ENCODE measurements at regions not wholly inside any gene's neighbourhood (a gene's known extent, or its start where the extent isn't known, plus 50 kb on each side); places are given as distances from the start of the nearest gene placed in this dataset.
"Not testable (repeated sequence)": the region's sequence is repeated elsewhere in the genome, so short reads cannot be mapped to it uniquely, and the experiment has no call there.

GRCh38 chr6:3617681-3618311 lies 133.7 kb downstream of the PXDC1 start:
- peak; percentile 74 for DNase-seq

DNA sequence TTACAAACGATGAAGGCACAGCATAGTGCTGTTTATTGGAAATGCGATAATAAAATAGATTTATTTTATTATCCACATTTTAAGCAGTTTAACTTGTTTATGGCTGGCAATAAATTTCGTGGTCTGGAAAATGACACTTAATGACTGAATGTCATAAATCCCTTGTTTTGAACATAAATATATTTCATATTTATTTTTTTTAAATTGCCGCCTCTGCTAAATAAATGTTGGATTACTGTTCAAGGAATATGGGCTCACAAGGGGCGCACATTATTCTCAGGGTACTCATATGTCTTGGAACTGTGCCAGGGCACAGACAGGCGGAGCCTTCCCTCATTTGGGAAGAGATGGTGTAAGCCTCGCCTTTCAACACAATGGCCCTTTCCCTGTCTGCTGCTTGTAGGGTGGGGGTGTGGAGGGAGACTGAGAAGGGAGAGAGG lies 134.3 kb downstream of the PXDC1 start:
- DNase-seq, result no peak

DNA sequence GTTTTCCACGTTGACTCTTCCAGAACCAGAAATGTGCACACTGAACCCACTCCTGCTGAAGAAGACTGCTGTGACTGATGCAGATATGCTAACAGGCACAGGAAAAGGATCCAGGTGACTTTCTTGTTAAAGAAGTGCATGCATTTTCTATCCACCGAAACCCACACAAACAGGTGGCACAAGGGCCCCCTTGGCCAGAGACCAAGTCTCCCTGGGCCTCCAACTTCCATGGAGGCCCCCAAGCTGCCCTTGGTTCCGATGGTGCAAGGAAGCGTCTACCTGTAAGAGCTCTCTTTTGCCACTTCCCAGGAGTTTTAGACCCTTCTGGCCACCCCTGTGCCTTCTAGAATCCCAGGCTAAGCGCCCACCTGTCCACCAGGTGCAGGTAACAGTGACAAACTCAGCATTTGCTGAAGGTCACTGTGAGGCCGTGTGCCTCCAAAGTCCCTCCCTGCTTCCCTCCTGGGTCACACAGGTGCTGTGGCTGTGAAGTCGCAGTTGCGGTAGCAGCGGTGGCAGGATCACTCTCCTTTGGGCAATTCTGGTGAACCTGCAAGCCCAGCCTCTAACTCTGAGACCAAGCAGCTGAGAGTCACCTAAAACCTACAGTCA lies 134.8 kb downstream of the PXDC1 start:
- DNase-seq, result peak; percentile 36

- no peak for DNase-seq
Observed at GRCh38 chr6:3615391-3616380, 135.8 kb downstream of the PXDC1 start.

DNA sequence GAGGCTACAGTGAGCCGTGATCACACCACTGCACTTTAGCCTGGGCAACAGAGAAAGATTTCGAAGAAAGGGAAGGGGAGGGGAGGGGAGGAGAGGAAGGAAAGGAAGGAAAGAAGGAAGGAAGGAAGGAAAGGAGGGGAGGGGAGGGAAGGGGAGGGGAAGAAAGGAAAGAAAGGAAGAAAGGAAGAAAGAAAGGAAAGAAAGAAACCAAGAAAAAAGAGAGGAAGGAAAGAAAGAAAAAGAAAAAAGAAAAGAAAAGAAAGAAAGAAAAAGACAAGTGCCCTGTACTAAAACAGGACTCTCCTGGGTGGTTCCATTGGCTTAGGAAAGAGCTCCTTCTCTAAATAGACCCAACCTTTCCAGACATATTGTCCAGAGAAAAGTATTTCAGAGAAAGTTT lies 136.6 kb downstream of the PXDC1 start:
- no peak for DNase-seq

DNA sequence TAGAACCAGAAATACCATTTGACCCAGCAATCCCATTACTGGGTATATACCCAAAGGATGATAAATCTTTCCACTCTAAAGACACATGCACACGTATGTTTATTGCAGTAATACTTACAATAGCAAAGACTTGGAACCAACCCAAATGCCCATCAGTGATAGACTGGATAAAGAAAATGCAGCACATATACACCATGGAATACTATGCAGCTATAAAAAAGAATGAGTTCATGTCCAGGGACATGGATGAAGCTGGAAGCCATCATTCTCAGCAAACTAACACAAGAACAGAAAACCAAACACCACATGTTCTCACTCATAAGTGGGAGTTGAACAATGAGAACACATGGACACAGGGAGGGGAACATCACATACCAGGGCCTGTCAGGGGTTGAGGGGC lies 137.9 kb downstream of the PXDC1 start:
- DNase-seq, result not testable (repeated sequence)

- DNase-seq, result peak; percentile 84
Observed at GRCh38 chr6:3612341-3613041, 139.0 kb downstream of the PXDC1 start.

DNA sequence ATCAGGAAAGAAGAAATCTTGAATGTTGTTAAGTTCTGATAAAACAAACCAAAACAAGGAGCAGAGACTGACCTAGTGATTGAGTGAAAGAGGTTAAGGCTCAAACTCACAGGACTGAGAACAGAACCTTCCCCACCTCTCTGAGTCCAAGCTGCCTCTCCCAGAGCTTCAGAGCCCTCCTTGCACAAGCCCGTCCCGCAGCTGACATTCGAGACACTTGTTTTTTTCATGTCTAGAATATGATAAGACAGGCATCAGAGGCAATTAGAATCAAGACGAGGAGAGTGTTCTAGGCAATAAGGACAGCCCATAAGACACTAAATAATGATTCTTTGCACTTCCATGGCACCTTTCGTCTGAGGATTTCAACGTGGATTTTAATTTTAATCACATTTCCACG lies 140.6 kb downstream of the PXDC1 start:
- DNase-seq, result no peak

DNA sequence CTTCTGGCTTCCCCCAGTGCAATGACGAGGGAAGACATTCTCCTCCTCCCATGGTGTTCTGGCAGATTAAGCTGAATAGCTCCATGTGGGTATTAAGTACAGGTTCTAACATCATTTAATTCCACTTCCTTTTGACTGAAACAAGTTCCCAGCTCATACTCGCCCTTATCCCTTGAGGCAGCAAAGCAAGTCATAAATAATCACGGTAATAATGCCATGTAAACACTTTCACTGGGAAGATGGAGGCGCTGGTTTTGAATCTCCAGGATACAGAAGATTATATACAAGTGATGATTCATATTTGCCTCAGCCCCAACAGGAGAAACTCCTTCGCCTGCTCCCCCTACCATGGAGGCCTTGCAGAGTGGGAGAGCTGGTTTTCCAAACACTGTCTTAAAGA lies 141.3 kb downstream of the PXDC1 start:
- DNase-seq, result peak; percentile 41

- no peak for DNase-seq
Observed at GRCh38 chr6:3609388-3609787, 142.1 kb downstream of the PXDC1 start.

GRCh38 chr6:3608159-3608558 lies 143.4 kb downstream of the PXDC1 start:
- DNase-seq, result no peak

DNA sequence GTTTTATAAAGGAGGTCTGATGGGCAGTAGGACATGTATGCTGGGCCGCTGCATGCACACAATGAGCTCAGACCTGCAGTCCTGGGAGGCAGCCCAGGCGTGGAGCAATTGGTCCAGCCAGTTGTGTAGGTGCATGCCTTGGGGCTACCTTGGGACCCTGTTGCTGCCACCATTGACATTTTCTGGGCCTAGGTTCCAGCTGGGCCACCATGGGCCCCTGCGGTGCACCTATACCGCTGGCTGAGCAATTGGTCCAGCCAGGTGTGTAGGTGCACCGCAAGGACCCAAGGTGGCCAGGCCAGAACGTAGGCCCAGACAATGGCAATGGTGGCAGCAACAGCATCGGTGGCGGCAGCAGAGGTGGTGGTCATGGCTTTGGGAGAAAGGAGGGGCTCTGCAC lies 143.9 kb downstream of the PXDC1 start:
- DNase-seq, result no peak

- DNase-seq, result no peak
Observed at GRCh38 chr6:3607171-3607570, 144.3 kb downstream of the PXDC1 start.

GRCh38 chr6:3603340-3604130 lies 146.7 kb upstream of the SLC22A23 start:
- peak; percentile 28 for DNase-seq

DNA sequence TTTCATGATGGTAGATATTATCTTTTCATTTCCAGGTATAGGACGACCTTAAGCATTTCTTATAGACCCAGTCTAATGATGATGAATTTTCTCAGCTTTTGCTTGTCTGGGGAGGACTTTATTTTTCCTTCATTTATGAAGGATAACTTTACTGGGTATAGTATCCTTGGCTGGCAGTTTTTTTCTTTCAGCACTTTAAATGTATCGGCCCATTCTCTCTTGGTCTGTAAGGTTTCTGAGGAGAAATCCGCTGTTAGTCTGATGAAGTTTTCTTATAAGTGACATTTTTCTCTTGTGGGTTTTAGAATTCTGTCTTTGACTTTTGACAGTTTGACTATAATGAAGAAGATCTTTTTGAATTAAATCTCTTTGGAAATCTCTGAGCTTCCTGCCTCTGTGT lies 144.7 kb upstream of the SLC22A23 start:
- no peak for DNase-seq

GRCh38 chr6:3597500-3598064 lies 140.7 kb upstream of the SLC22A23 start:
- no peak for DNase-seq

DNA sequence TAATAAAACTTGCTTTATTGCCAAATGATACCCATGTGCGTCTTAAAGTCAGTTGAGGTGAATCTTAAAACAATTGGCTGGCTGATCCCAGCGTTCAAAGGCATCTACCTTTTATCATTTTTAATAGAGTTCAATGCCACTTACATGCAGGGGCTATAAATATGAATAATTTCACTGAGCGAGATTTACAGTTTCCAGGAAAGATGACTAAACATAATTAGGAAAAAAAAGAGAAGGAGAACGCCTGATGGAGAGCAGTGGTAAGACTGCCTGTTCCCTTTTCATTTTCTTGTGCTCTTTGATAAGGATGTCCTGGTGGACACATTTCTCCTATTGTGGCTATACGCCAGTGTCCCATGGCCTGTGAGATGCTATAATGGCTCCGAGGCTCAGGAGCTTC lies 139.9 kb upstream of the SLC22A23 start:
- DNase-seq, result no peak

DNA sequence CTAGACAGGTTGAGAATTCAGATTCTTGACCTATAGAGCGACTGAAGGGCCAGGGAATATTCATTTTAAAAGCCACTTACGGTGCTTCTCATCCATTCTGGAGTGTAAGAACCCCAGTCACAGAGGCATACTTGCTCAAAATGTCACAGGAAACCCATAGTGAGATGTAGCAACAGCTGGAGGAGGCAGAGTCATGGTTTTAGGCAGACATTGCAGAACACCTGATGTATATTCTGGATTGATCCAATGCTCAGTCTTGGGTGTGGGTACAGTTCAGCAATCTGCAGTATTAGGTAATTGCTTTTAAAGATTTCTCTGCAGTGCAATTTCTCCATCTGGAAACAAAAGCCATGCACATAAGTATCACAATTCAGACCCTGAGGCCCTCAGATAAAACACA lies 137.4 kb upstream of the SLC22A23 start:
- no peak for DNase-seq

- no peak for DNase-seq
Observed at GRCh38 chr6:3593161-3593560, 136.3 kb upstream of the SLC22A23 start.

DNA sequence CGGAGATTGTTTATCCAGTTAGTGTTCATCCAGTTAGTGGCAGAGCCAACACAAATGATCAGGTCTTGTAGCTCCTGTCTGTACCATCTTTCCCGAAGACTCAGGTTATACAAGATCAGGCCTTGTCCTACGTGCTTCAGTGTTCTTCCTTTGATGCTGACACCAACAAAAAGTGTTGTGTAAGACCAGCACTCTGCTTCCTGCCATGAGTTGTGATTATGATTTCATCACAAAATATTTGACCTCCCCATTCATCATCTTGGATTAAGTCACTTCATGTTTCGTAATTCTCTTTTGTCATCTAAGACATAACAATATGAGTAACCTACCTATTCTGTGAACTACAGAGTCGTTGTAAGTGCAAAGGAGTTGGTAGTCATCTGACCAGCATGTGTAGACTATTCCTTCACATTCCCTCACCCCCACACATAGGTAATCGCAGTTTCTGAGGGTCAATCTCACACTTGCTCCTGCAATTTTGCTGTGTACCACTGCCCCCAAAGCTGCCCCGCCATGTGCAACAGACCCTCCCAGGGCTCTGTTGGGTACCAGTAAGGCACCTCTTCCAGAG lies 135.6 kb upstream of the SLC22A23 start:
- no peak for DNase-seq

DNA sequence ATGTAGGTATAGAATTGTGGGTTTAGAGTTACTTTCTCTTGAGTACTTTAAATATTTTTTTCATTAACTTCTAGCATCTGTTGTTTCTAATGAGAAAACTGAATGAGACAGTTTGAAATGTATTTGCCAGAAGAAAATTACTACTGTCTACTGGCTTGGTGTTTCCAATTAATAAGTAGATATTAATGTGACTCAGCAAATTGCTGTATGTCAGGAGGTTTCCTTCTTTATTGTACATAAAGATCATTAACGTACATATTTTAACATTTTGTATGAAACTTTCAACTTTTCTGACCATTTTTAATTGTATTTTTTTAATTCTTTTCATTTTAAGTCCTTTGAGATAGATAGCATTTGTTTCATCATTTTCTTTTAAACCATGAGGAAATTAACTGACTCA lies 135.1 kb upstream of the SLC22A23 start:
- no peak for DNase-seq

DNA sequence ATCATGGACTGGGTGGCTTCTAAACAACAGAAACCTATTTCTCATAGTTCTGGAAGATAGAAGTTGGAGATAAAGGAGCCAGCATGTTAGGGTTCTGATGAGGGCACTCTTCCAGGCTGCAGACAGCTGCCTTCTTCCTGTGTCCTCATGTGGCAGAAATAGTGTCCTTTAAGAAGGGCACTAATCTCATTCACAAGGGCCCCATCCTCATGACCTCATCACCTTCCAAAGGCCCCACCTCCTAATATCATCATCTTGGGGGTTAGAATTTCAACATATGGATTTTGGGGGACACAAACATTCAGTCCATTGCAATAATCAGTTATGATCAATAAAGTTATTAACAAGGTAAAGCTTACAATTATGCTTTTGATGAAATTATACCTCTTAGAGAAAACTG lies 130.8 kb upstream of the SLC22A23 start:
- no peak for DNase-seq

All from islet precursor cell (in vitro differentiated cells).